IMR-90 (cell line): ENCODE measurements at regions not wholly inside any gene's neighbourhood (a gene's known extent, or its start where the extent isn't known, plus 50 kb on each side); places are given as distances from the start of the nearest gene placed in this dataset.

Experiments used
- CEBPB ChIP-seq: IDR thresholded peaks from 2 replicates; pipeline ENCODE4 v1.6.1; 2012; ENCODE audit warnings: low read depth, low read length, improper control_type of control experiment
- CTCF ChIP-seq: conservative IDR thresholded peaks from 2 replicates; pipeline ENCODE4 v1.5.1; 2012; ENCODE audit warnings: mild to moderate bottlenecking, low read depth, low read length, improper control_type of control experiment
- ELK1 ChIP-seq: fragments of 150-350 bp; IDR thresholded peaks from 2 replicates; pipeline ENCODE4 v1.6.1; 2016; ENCODE audit warnings: low read depth, mild to moderate bottlenecking, low read length, moderate library complexity, borderline replicate concordance
- MXI1 ChIP-seq: IDR thresholded peaks from 2 replicates; pipeline ENCODE4 v1.6.1; 2012; ENCODE audit warnings: low read depth, mild to moderate bottlenecking, low read length, moderate library complexity, borderline replicate concordance
- POLR2A ChIP-seq: IDR thresholded peaks from 2 replicates; pipeline ENCODE4 v1.6.1; 2012; ENCODE audit warnings: mild to moderate bottlenecking, low read depth, low read length
- RAD21 ChIP-seq: IDR thresholded peaks from 2 replicates; pipeline ENCODE4 v1.6.1; 2012; ENCODE audit warnings: low read length, improper control_type of control experiment
- RFX5 ChIP-seq: IDR thresholded peaks from 2 replicates; pipeline ENCODE4 v1.8.0; 2012; ENCODE audit warnings: low read depth, mild to moderate bottlenecking, low read length, moderate library complexity

GRCh38 chr11:24225501-24225900, 271.4 kb upstream of the LUZP2 start:
- TF ChIP-seq RFX5: no peak
- TF ChIP-seq RAD21: no peak
- TF ChIP-seq POLR2A: no peak
- no peak for TF ChIP-seq CTCF
- no peak for TF ChIP-seq MXI1
- TF ChIP-seq CEBPB: no peak
- TF ChIP-seq ELK1: no peak
